GM18867 (cell line): ENCODE measurements at regions not wholly inside any gene's neighbourhood (a gene's known extent, or its start where the extent isn't known, plus 50 kb on each side); places are given as distances from the start of the nearest gene placed in this dataset.
A peak's percentile ranks its signal among the peaks of the same experiment; 100 is the strongest.
"Not testable (repeated sequence)": the region's sequence is repeated elsewhere in the genome, so short reads cannot be mapped to it uniquely, and the experiment has no call there.

ENCODE experiments used
- ATAC-seq: cut with Tn5 transposase; IDR thresholded peaks from one replicate; pipeline ENCODE4 v1.9.1; 2021; ENCODE audit warnings: mild to moderate bottlenecking, moderate library complexity; ENCODE audit not compliant: unreplicated experiment

DNA sequence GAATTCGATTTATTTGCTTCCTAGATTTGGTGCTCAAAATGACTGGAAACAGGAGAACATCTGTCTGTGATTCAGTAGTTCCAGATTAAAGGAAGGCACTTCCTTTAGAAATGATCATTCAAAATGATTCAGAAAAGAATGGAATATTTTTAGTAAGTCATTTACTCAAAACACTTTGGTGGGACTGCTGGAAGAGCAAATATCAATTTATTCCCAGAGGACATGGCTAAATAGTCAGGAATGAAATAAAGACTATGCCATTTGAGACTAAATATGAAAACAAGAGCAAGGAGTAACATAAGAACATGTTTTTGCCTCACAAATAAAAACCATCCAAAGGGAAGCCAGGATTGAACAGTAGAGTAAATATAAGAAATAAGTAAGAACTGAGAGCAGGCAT is 138.6 kb upstream of the RASA1 start:
- no peak for ATAC-seq

DNA sequence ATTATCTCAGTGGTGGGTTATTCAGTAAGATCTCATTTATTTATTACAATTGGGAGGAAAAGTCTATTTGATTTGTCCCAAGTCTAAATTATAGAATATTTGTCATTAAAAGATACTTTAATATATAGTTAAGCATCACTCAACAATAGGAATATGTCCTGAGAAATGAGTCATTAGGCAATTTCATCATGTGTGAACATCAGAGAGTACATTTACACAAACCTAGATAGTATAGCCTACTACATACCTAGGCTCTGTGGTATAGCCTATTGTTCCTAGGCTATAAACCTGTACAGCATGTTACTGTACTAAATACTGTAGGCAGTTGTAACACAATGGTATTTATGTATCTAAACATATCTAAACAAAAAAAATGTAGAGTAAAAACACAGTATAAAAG is 135.0 kb upstream of the RASA1 start:
- no peak for ATAC-seq

DNA sequence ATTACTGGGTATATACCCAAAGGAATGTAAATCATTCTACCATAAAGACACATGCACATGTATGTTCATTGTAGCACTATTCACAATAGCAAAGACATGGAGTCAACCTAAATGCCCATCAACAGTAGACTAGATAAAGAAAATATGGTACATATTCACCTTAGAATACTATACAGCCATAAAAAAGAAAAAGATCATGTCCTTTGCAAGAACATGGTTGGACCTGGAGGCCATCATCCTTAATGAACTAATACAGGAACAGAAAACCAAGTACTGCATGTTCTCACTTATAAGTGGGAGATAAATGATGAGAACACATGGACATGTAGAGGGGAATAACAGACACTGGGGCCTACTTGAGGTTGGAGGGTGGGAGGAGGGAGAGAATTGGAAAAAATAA is 133.2 kb upstream of the RASA1 start:
- not testable (repeated sequence) for ATAC-seq

DNA sequence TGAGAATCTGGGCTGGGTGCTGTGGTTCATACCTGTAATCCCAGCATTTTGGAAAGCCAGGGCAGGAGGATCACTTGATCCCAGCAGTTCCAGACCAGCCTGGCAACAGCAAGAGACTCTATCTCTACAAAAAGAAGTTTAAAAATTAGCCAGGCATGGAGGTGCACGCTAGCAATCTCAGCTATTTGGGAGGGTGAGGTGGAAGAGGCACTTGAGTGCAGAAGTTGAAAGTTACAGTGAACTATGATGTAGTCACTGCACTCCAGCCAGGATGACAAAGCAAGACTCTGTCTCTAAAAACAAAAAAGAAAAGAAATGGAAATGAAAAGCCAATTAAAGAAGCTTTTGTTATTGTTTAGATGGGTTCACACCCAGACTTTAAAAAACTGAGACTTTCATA is 131.6 kb upstream of the RASA1 start:
- no peak for ATAC-seq

- ATAC-seq: peak; percentile 50
Measured at GRCh38 chr5:87136733-87137132, 130.9 kb upstream of the RASA1 start.

DNA sequence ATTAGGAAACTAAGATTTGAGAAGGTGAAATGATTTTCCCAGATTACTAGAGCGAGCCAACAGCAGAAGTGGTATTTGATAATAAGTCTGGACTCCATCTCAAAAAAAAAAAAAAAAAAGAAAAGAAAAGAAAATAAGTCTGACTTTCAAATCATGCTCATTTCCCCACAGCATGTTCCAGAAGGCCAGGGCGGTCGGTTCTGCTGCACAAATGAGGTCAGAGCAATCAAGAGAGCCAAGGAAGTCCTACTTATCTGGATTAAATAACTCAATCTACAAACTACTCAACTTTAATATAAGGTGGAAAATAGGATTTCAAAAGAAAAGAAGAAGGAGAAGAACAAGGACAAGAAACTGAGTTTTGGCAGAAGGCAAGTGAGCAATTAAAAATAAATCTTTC is 130.4 kb upstream of the RASA1 start:
- ATAC-seq: no peak

- no peak for ATAC-seq
Measured at GRCh38 chr5:87138091-87138805, 129.4 kb upstream of the RASA1 start.

DNA sequence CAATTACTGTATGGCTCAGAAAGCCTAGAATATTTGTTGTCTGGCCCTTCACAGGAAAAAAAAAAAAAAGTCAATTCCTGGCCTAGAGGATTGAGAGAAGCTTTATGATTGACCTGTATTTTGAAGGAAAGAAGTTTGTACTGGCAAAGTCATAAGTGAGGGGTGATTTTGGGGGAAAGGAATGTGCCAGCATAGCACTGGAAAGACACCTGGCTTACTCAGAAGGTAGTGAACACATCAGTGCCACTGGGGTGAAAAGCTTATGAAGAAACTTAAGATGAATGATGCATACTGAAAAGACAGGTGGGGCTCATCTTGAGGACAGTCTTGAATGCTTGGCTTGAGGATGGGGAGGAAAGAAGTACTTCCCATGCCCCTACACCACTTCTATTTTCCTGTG is 127.9 kb upstream of the RASA1 start:
- no peak for ATAC-seq

- no peak for ATAC-seq
Measured at GRCh38 chr5:87141544-87141943, 126.1 kb upstream of the RASA1 start.

GRCh38 chr5:87145853-87146252 is 121.8 kb upstream of the RASA1 start:
- ATAC-seq: not testable (repeated sequence)

GRCh38 chr5:87147441-87147840 is 120.2 kb upstream of the RASA1 start:
- no peak for ATAC-seq

GRCh38 chr5:87150630-87151029 is 117.1 kb upstream of the RASA1 start:
- ATAC-seq: no peak

- ATAC-seq: no peak
Measured at GRCh38 chr5:87151547-87151946, 116.1 kb upstream of the RASA1 start.

DNA sequence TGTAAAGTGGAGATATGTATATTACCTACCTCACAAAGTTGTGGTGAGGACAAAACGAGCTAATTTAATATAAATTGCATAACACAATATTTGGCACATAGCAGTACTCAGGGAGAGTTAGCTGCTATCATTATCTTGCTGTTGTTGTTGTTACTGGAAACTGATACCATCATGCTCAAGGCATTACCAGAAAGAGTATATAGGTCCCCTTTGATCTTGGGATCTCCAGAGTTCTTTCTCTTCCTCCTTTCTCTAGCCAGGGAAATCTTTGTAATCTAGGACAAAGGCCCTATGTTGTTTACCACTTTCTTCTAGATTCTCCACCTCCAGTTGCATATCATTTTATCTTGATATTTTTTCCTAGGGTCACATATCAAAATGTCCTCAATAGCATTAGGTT is 114.8 kb upstream of the RASA1 start:
- ATAC-seq: no peak

DNA sequence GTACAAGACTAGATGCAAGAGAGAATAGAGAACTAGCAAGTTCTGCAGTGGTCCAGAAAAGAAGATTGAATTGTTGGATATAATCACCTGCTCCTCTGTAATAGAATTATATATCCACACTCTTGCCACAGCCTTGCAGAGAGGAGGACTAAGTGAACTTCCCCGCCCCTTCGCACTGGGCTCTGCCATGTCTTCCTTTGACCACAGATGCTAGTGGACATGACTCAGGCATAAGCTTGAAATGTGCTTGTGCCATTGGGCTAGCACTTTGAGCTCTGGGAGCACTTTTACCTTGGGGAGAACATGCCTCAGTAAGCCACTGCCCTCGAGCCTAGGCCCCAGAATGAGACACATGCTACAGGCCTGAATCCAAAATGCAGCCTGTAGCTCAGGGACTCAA is 113.5 kb upstream of the RASA1 start:
- ATAC-seq: no peak

DNA sequence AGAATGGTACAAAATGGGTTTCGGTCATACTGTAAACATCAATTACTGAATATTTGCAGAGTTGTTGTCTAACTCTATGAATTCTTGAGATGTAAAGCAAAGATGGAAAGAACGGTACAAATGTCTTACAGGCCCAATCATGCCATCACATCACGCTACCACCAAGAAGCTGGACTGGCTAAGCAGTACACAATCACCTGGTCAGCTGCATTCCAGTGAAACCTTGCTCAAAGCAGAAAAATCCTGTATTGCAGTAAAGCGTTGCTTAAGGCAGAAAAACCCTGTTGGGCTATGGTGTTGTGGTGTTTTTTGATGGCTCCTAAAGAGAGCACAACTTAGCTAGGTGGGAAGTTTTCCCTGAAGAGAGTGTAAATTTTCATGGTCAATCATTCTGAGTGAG is 112.6 kb upstream of the RASA1 start:
- ATAC-seq: no peak

DNA sequence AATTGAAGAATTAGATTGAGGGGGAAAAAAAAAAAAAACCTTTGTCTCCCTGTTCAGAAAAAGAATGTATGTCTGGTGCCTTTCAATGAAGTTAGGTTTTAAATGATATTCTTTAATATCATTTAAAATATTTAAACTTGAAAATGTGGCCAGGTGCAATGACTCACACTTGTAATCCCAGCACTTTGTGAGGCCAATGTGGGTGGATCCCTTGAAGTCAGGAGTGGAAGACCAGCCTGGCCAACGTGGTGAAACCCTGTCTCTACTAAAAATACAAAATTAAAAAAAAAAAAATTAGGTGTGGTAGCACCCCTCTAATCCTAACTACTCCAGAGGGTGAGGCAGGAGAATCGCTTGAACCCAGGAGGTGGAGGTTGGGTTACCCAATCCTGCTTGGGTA is 111.1 kb upstream of the RASA1 start:
- no peak for ATAC-seq

DNA sequence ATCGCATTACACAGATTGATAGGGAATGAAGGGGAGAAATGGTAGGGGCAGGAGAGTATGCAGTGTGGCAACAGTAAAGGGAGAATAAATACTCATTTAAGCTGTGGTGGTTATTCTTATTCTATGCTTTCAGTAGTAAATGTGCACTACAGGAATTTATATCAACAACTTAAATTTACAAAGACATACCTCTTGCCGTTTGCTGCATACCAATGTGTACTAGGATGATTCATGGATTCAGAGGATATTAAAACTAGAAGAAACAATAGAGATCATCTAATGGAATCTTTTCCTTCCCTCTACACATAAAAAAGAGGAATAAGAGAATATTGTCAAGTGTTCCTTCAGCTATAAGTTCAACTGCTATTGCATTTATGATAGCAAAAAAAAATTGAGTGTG is 103.3 kb upstream of the RASA1 start:
- ATAC-seq: no peak

DNA sequence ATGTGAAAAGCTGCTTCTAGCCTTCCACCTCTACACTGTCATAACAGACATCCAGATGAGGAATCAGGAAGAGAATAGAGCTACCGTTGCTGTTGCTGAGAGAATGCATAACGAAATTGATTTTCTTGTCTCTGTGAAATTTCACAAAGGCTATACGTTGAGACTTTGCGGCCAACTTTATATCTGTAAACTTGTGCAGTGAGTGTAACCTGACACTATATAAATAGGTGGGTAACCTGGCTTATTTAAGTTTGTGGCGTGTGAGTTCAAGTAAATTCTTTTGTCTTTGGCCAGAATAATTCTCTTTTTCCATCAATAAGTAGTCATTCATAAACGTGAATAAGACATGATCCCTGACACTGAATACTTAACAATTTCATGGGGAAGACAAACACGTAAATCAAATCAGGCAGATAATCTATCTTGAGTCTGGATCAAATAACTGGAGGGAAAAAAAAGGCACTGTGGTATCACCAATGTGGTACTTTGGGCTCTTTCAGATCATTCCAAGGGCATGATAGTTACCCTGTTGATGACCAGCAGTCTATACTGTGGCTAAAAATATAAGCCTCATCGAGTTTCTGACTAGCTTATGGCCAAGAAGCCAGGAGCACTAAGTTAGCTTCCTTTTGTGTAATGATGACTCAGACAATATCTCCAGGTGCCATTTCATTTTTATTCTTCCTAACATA is 98.2 kb upstream of the RASA1 start:
- ATAC-seq: no peak

- no peak for ATAC-seq
Measured at GRCh38 chr5:87170799-87171198, 96.9 kb upstream of the RASA1 start.

- no peak for ATAC-seq
Measured at GRCh38 chr5:87182649-87183048, 85.0 kb upstream of the RASA1 start.

- no peak for ATAC-seq
Measured at GRCh38 chr5:87183896-87184295, 83.8 kb upstream of the RASA1 start.

GRCh38 chr5:87184605-87185004 is 83.1 kb upstream of the RASA1 start:
- no peak for ATAC-seq
